Mucosa of descending colon (tissue), 3 donors: ENCODE measurements at regions not wholly inside any gene's neighbourhood (a gene's known extent, or its start where the extent isn't known, plus 50 kb on each side); places are given as distances from the start of the nearest gene placed in this dataset.

Source experiments
- ATAC-seq: fragments of 200-7000 bp; cut with Tn5 transposase; one replicate; pipeline ENCODE4 v1.9.1; 2020; ENCODE audit warnings: mild to moderate bottlenecking, moderate library complexity
- DNase-seq, 3 donors: peaks; one replicate each; pipeline ENCODE4 v3.0.0-alpha.2; 2020
- H3K36me3 ChIP-seq: fragments of 200-600 bp; one replicate; pipeline ENCODE4 v1.8.0; 2021; ENCODE audit warnings: low read depth, mild to moderate bottlenecking
- H3K4me1 ChIP-seq: fragments of 200-600 bp; one replicate; pipeline ENCODE4 v1.8.0; 2021; ENCODE audit warnings: low read depth, mild to moderate bottlenecking
- H3K4me3 ChIP-seq: fragments of 200-600 bp; one replicate; pipeline ENCODE4 v1.8.0; 2021; ENCODE audit warnings: mild to moderate bottlenecking
- H3K9me3 ChIP-seq: fragments of 200-600 bp; one replicate; pipeline ENCODE4 v1.8.0; 2021; ENCODE audit warnings: mild to moderate bottlenecking
- CTCF ChIP-seq: fragments of 200-600 bp; IDR thresholded peaks from one replicate; pipeline ENCODE4 v1.8.0; 2022; ENCODE audit warnings: antibody characterized with exemption, mild to moderate bottlenecking
- intact Hi-C, 2 donors: fragments of 100-400 bp; cut with DNase I in 1 of 2; cut with micrococcal nuclease in 1 of 2; formaldehyde crosslinking; loops; one replicate each; pipeline versions ENCODE4 v1.11.0 to v1.11.1; 2022; cut with DNase I, micrococcal nuclease
- donor health status: DM: no; HTN: no; CAD: no; lungs with moderate emphysema.
- donor health status: DM: no; HTN: no; CAD: no.
- donor health status: DM: no; HTN: yes; CAD: no.

- intact Hi-C loops, result no loop called here
- no peak for TF ChIP-seq CTCF
- DNase-seq, result no peak
- ATAC-seq, result no peak
- Histone ChIP-seq H3K36me3 (no peaks in the 10 kb centered on the region), H3K9me3 (no peaks in the 10 kb centered on the region), H3K4me3 (no peak overlapping the region), H3K4me1 (no peaks in the 10 kb centered on the region)
Measured at GRCh38 chr18:75154997-75155396, 53.9 kb downstream of the PTGR3 start.

- ATAC-seq, result no peak
- no peaks in the 10 kb centered on the region for H3K36me3 ChIP-seq
- no peak for DNase-seq
- H3K4me1 ChIP-seq, result no peaks in the 10 kb centered on the region
- no peak overlapping the region for H3K4me3 ChIP-seq
- intact Hi-C loops, result no loop called here
- no peak for TF ChIP-seq CTCF
- no peaks in the 10 kb centered on the region for H3K9me3 ChIP-seq
Measured at GRCh38 chr18:75154259-75154658, 54.7 kb downstream of the PTGR3 start.

- no peak for TF ChIP-seq CTCF
- H3K36me3 ChIP-seq, result no peaks in the 10 kb centered on the region
- H3K4me3 ChIP-seq, result no peak overlapping the region
- H3K9me3 ChIP-seq, result peaks cover 7% of the 10 kb centered on the region
- ATAC-seq (no peak), DNase-seq (no peak)
- intact Hi-C loops, result no loop called here
- H3K4me1 ChIP-seq, result no peaks in the 10 kb centered on the region
Measured at GRCh38 chr18:75143851-75144250, 65.1 kb downstream of the PTGR3 start.

GRCh38 chr18:75142677-75143076, 66.3 kb downstream of the PTGR3 start:
- no peak for TF ChIP-seq CTCF
- intact Hi-C loops, result no loop called here
- DNase-seq (no peak), ATAC-seq (no peak)
- peaks cover 7% of the 10 kb centered on the region for H3K9me3 ChIP-seq
- no peaks in the 10 kb centered on the region for H3K4me1 ChIP-seq
- no peaks in the 10 kb centered on the region for H3K36me3 ChIP-seq
- H3K4me3 ChIP-seq, result no peak overlapping the region

GRCh38 chr18:75141734-75142133, 67.2 kb downstream of the PTGR3 start:
- TF ChIP-seq CTCF, result no peak

GRCh38 chr18:75141166-75141565, 67.8 kb downstream of the PTGR3 start:
- intact Hi-C loops, result no loop called here
- Histone ChIP-seq H3K9me3 (peaks cover 7% of the 10 kb centered on the region), H3K4me1 (no peaks in the 10 kb centered on the region), H3K36me3 (no peaks in the 10 kb centered on the region), H3K4me3 (no peak overlapping the region)
- ATAC-seq (no peak), DNase-seq (no peak)
- TF ChIP-seq CTCF, result no peak

More at GRCh38 chr18:75141734-75142133, 67.2 kb downstream of the PTGR3 start:
- DNase-seq (no peak), ATAC-seq (no peak)
- Histone ChIP-seq H3K36me3 (no peaks in the 10 kb centered on the region), H3K4me3 (no peak overlapping the region), H3K4me1 (no peaks in the 10 kb centered on the region), H3K9me3 (peaks cover 7% of the 10 kb centered on the region)
- intact Hi-C loops, result no loop called here
